Epithelial cell of prostate (primary cell): ENCODE measurements at regions not wholly inside any gene's neighbourhood (a gene's known extent, or its start where the extent isn't known, plus 50 kb on each side); places are given as distances from the start of the nearest gene placed in this dataset.

ENCODE experiments used
- DNase-seq: peaks from one replicate; pipeline ENCODE4 v3.0.0-alpha.2; 2011; ENCODE audit warnings: low read depth, low spot score
- H3K27ac ChIP-seq: fragments of 450-650 bp; 2 replicates; pipeline ENCODE4 v1.5.1; 2017; ENCODE audit warnings: mild to moderate bottlenecking

- H3K27ac ChIP-seq = no peak overlapping the region
- no peak for DNase-seq
Observed at GRCh38 chr9:103881419-103881818, 212.7 kb upstream of the SMC2 start.

DNA sequence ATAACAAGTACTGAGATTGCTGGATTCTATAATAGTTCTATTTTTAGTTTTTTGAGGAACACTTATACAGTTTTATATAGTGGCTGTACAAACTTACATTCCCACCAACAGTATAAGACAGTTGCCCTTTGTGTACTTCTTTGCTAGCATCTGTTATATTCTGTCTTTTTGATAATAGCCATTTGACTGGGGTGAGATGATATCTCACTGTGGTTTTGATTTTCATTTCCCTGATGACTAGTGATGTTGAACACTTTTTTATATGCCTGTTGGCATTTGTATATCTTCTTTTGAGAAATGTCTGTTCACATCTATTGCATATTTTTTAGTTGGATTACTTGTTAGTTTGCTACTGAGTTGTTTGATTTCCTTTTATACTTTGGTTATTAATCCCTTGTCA is 204.1 kb upstream of the SMC2 start:
- DNase-seq = no peak
- H3K27ac ChIP-seq = no peak overlapping the region

- DNase-seq = no peak
- H3K27ac ChIP-seq = no peak overlapping the region
Observed at GRCh38 chr9:103894184-103894583, 199.9 kb upstream of the SMC2 start.

DNA sequence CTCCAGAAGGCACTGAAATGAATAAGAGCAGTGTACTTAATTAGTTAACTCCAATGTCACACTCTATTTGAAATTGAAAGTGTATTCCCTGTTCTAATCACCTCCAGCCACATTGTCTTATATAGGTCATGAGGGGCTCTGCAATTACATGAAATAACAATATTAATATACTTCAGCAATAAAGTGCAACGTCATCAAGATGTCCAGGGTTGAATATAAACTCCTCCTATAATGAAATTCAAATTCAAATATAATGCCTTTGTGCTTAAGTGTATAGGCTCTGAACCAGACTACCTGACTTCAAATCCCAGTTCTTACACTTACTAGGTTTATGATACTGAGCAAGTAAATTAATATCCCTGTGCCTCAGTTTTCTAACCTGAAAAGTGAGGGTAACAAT is 195.6 kb upstream of the SMC2 start:
- DNase-seq = no peak
- no peak overlapping the region for H3K27ac ChIP-seq

DNA sequence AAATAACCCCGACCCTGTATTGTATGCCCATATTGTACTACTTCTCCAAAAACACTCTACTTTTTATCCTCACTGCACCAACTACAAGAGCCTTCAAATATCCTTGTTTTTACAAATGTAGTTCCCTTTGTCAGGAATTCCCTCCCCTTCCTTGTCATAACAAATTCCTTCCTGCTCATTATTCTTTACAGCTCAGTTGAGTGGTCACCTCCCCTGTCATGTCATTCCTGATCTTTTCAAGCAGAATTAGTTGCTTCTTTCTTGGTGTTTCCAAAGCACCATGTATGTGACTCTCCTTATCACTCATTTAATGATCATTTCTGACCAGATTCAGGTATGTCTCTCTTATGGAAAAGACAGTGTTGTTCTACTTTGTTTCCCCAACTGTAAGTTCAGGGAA is 194.2 kb upstream of the SMC2 start:
- no peak for DNase-seq
- H3K27ac ChIP-seq = no peak overlapping the region

DNA sequence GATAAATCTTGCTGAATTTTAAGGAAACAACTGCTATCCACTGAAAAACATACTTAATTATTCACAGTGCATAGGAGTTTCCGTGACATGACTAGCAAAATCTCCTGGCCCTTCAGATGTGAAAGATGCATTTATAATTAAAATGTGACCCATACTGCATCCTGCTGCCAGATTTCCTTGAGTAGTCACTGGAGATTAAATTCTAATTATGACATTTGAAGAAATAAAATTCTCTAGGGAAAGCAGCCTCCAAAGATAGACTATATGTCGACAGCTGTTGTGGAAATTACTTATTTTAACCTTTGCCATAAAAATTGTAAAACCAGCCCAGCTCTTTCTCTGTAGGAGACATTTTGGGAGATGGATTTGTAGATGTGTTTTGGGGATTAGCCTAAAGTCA is 193.6 kb upstream of the SMC2 start:
- H3K27ac ChIP-seq = no peak overlapping the region
- no peak for DNase-seq

GRCh38 chr9:103902263-103902662 is 191.8 kb upstream of the SMC2 start:
- no peak for DNase-seq
- no peak overlapping the region for H3K27ac ChIP-seq

GRCh38 chr9:103904242-103904641 is 189.9 kb upstream of the SMC2 start:
- no peak overlapping the region for H3K27ac ChIP-seq
- DNase-seq = no peak

DNA sequence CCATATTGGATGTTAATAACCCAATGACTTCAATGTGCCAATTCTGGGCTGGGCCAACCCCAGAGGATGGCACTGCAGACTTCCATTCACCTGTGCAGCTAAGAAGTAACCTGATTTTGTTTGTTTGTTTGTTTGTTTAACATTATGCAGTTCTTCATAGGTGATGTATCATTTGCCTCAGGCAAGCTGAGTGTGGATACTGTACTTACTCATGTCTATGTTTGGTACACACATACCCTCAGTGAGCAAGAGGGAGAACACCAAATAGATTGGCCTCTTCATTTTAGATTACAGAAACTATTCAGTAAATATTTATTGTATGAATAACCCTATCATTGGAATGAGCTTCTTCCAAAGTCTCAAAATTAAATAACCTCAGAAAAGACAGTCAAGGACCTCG is 180.2 kb upstream of the SMC2 start:
- no peak overlapping the region for H3K27ac ChIP-seq
- peak; percentile 5 for DNase-seq

DNA sequence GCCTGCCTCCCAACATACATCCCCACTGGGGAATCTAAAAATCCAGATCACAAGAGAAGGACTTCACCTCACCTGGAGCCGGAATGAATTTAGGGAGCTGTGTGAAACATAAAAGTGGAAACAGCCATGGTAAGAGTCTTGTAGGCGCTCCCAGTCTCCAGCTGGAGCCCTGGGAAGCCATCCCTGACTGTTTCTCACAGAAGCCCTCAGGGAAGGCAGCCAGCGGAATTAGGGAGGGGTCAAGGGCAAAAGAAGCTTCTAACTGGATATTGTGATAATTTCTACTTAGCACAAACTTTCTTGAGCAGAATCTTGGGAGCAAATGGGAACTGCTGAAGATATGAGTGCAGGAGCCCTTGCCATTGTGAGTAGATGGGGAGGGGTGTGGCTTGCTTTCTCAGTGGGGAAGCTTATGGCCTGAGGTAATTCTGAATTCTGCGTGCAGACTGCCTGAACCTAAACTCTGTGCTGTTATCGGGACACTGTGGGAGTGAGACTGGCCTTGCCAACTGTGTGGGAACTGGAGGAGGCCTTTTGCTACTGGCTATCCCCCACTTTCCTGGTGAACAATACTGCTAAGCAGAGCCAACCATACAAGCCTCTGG is 174.4 kb upstream of the SMC2 start:
- no peak overlapping the region for H3K27ac ChIP-seq
- no peak for DNase-seq

DNA sequence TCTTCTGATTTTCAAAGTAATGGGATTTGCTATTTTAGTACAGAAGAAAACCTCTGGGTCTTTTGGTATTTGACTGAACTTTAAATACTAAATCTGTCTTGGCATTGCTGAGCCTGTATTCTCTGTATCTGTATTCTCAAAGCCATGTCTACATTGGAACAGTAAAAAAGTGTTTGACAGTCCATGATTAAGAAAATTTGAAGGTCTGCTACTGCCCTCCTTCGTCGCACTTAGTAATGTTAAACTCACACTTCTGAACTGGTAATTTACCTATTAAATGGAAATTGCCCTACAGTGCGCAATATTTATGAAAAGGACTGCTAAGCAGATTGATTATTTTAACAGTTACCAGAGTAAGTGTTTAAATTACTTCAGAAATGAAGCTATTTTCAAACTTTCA is 165.7 kb upstream of the SMC2 start:
- H3K27ac ChIP-seq = no peak overlapping the region
- no peak for DNase-seq

DNA sequence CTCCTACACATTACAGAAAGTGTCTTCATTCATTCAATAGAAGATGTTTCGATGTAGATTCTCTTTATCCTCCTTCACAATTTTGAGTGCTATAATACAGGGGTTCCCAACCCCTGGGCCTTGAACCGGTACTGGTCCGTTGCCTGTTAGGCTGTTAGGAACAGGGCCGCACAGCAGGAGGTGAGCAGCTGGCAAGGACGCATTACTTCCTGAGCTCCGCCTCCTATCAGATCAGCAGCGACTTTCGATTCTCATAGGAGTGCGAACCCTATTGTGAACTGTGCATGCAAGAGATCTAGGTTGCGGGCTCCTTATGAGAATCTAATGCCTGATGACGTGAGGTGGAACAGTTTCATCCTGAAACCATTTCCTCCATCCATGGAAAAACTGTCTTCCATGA is 153.0 kb upstream of the SMC2 start:
- no peak overlapping the region for H3K27ac ChIP-seq
- DNase-seq = no peak

DNA sequence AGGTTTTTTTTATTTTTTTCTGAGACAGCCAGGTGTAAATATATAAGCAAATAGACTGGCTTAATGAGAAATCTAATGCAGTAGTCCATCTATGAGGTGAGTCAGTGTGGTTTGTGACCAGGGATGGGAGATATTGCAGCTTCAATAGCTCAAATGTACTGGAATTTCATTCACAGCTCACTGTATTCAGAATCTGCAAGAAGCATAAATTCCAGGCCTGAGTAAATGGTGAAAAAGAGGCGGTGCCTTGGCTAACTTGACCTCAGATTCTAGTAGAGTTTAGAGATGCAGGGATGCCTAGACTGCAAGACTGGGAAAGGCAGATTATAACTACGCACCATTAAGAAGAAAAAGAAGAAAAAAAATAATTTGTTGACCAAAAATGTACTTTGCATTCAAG is 151.9 kb upstream of the SMC2 start:
- H3K27ac ChIP-seq = no peak overlapping the region
- DNase-seq = no peak

DNA sequence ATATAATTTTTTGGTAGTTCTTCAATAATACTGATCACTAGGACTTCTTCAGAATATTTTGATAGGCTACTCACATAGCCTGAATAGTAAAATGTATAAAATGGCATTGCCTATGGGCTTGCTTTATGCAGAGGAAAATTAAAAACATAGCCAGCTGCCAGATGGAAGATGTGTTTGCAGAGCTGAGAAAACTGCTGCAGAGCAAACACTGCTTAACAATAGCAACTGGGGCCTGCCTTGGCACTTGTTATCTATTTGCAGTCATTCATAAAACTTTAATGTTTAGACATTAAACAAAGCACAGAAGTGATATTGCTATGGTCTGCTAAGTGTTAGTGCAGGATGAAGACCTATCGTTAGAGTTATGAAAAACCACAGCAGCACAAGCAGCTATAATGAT is 151.5 kb upstream of the SMC2 start:
- H3K27ac ChIP-seq = no peak overlapping the region
- DNase-seq = no peak

DNA sequence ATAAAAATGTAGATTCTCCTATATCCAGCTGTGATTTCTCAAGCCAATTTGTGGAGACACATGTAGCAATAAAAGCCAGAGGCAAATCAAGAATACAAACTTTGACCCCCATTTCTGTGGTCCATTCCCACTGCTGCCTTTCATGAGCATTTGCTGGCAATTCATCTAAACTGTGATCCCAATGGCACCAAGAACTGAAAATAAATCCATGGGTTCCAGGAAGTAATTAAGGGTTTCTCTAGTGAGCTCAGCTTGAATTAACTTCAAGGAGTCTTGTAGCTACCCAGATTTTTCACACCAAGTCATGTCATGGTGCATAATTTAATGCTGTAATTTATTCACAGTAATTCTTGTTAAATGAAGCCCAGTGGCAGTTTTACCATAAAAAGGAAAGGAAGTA is 145.0 kb upstream of the SMC2 start:
- DNase-seq = no peak
- H3K27ac ChIP-seq = no peak overlapping the region

DNA sequence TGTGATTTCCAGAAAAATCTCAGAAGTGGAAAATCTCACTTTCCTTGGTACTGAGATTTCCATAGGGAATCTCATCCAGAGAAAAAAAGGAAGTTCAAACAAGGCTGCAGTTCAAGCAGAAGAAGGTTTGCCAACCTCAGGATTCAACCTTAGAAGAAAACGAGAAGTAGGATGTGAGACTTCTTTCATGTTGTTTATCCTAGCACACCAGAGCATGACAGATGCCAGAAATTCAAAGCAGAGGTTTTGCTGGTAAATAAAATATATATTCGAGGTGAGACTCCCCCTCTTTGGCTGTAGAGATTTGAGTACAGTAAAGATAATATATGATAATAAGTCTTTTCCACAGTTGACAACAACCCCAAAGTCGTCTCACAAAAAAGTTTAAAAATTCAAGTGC is 116.9 kb upstream of the SMC2 start:
- H3K27ac ChIP-seq = no peak overlapping the region
- no peak for DNase-seq

DNA sequence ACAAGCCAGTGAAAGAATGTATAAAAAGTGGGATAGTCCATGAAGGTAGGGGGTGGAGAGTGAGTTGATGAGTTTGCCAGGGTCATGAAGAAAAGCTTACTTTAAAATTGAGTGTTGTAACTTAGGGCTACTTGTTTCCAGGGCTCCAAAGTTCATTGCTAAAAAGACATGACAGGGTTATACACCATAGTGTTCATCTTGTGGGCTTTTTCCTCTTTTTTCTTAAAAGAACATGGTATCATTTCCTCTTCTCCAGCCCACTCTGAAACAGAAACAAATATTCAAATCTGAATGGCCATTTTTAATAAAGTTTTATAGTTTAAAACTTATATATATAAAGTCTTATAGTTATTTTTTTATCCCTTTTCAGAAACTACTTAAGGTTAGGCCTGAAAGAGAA is 115.7 kb upstream of the SMC2 start:
- H3K27ac ChIP-seq = no peak overlapping the region
- DNase-seq = no peak

- no peak overlapping the region for H3K27ac ChIP-seq
- DNase-seq = no peak
Observed at GRCh38 chr9:103981912-103982311, 112.2 kb upstream of the SMC2 start.

GRCh38 chr9:103985077-103985476 is 109.0 kb upstream of the SMC2 start:
- no peak overlapping the region for H3K27ac ChIP-seq
- no peak for DNase-seq

GRCh38 chr9:103988821-103989220 is 105.3 kb upstream of the SMC2 start:
- no peak for DNase-seq
- no peak overlapping the region for H3K27ac ChIP-seq

DNA sequence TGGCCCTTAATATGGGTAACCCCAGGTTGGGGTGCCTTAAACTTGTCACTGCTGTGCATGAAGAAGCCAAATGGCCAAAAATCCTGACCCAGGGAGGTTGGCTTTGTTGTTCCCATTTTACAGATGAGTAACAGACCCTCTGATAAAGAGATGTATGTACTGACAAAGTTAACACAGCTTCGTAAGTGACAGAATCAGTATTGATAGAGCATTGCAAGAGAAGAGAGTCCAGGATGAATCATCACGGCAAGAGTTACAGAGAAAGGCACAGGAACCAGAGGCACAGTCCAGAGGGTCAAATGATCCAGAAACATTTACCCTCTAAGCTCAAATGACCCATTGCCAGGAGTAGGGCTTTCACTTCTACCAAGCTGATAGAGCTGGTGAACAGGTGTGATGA is 103.8 kb upstream of the SMC2 start:
- H3K27ac ChIP-seq = no peak overlapping the region
- DNase-seq = no peak

DNA sequence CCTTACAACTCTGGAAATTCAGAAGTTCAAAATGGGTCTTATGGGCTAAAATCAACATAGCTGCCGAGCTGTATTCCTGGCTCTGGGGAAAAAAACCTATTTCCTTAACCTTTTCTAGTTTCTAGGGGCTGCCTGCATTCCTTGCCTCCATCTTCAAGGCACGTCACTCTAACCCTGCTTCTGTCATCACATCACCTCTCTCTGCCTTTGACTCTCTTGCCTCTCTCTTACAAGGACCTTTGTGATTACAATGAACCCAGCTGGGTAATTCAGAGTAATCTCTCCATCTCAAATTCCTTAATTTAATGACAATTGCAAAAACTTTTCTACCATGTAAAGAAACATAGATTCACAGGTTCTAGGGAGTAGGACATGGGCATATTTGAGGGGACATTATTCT is 103.1 kb upstream of the SMC2 start:
- no peak for DNase-seq
- H3K27ac ChIP-seq = no peak overlapping the region

DNA sequence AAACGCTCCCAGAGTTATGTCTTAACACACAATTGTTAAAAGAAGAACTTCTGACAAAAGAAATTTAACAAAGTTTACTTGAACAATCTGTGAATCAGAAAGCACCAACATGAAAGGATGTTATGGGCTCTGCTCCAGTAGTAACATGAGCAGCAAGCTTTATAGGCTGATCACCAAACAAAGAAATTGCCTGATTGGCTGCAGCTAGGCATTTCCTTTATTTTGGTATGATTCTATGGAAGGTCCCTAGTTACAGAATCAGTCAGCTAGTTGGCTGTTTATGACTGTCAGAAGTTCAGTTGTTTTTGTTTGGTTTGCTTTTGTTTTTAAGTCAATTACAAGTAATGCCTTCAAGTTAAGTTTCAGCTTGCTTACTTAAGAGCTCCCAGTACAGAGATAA is 102.4 kb upstream of the SMC2 start:
- H3K27ac ChIP-seq = no peak overlapping the region
- DNase-seq = no peak
